WTC11 (cell line): ENCODE measurements at regions not wholly inside any gene's neighbourhood (a gene's known extent, or its start where the extent isn't known, plus 50 kb on each side); places are given as distances from the start of the nearest gene placed in this dataset.

Experiments
- ATAC-seq: fragments of 200-7000 bp; cut with Tn5 transposase; 2 replicates; pipeline ENCODE4 v1.10.0; 2021; ENCODE audit warnings: mild to moderate bottlenecking, moderate library complexity
- CTCF ChIA-PET: fragments of 300-600 bp; sonication (Branson Sonifier 250); formaldehyde crosslinking; loops from one replicate; lab custom pipeline; 2021; ENCODE audit warnings: antibody characterized with exemption; lab: Charles Lee
- POLR2A ChIA-PET: fragments of 350-600 bp; sonication (Branson Sonifier 250); formaldehyde crosslinking; loops from one replicate; lab custom pipeline; 2021; ENCODE audit warnings: antibody characterized with exemption; lab: Charles Lee
- DNase-seq: peaks from one replicate; pipeline ENCODE4 v3.0.0; 2021; ENCODE audit warnings: low spot score
- H3K27ac Mint-ChIP-seq: 2 replicates; pipeline ENCODE4 v1.8.0; 2021; ENCODE audit warnings: mixed read lengths
- H3K27me3 Mint-ChIP-seq: 2 replicates; pipeline ENCODE4 v1.8.0; 2021; ENCODE audit warnings: low read depth, mild to moderate bottlenecking, moderate library complexity, mixed read lengths
- H3K36me3 Mint-ChIP-seq: 2 replicates; pipeline ENCODE4 v1.8.0; 2021; ENCODE audit warnings: mixed read lengths
- H3K4me1 Mint-ChIP-seq: 2 replicates; pipeline ENCODE4 v1.8.0; 2022; ENCODE audit warnings: mixed read lengths
- H3K4me3 Mint-ChIP-seq: 2 replicates; pipeline ENCODE4 v1.8.0; 2021; ENCODE audit warnings: mild to moderate bottlenecking, moderate library complexity, mixed read lengths
- H3K9me3 Mint-ChIP-seq: 2 replicates; pipeline ENCODE4 v1.8.0; 2021; ENCODE audit warnings: mixed read lengths
- EMX1 ChIP-seq: fragments of 250-450 bp; sonication (Bioruptor Pico); IDR thresholded peaks from 2 replicates; pipeline ENCODE4 v1.8.0; 2021; ENCODE audit warnings: mild to moderate bottlenecking
- ESRRA ChIP-seq: sonication (generic); formaldehyde crosslinking; IDR thresholded peaks from 2 replicates; pipeline ENCODE4 v1.8.1; 2022; ENCODE audit warnings: mild to moderate bottlenecking, missing genetic modification reagents, borderline replicate concordance
- GTF2I ChIP-seq: fragments of 250-450 bp; sonication (Bioruptor Pico); conservative IDR thresholded peaks from 2 replicates; pipeline ENCODE4 v1.4.0; 2021; ENCODE audit warnings: mild to moderate bottlenecking
- JUN ChIP-seq: sonication (generic); formaldehyde crosslinking; IDR thresholded peaks from 2 replicates; pipeline ENCODE4 v1.8.0; 2023; ENCODE audit warnings: mild to moderate bottlenecking, missing genetic modification reagents
- MYBL2 ChIP-seq: sonication (generic); formaldehyde crosslinking; IDR thresholded peaks from 2 replicates; pipeline ENCODE4 v1.8.1; 2023; ENCODE audit warnings: mild to moderate bottlenecking, moderate library complexity, missing genetic modification reagents
- NFATC4 ChIP-seq: fragments of 250-450 bp; sonication (Bioruptor Pico); IDR thresholded peaks from 2 replicates; pipeline ENCODE4 v1.9.0; 2021; ENCODE audit warnings: mild to moderate bottlenecking
- OVOL2 ChIP-seq: fragments of 250-450 bp; sonication (Bioruptor Pico); IDR thresholded peaks from 2 replicates; pipeline ENCODE4 v1.9.0; 2021; ENCODE audit warnings: mild to moderate bottlenecking, borderline replicate concordance
- RELA ChIP-seq: sonication (generic); formaldehyde crosslinking; IDR thresholded peaks from 2 replicates; pipeline ENCODE4 v1.8.1; 2022; ENCODE audit warnings: missing genetic modification reagents, mild to moderate bottlenecking, borderline replicate concordance
- TP53 ChIP-seq: sonication (generic); formaldehyde crosslinking; IDR thresholded peaks from 2 replicates; pipeline ENCODE4 v1.8.1; 2023; ENCODE audit warnings: mild to moderate bottlenecking, missing genetic modification reagents
- ZBTB21 ChIP-seq: sonication (generic); formaldehyde crosslinking; IDR thresholded peaks from 2 replicates; pipeline ENCODE4 v1.8.1; 2023; ENCODE audit warnings: mild to moderate bottlenecking, missing genetic modification reagents, borderline replicate concordance
- ZNF138 ChIP-seq: sonication (generic); formaldehyde crosslinking; conservative IDR thresholded peaks from 2 replicates; pipeline ENCODE4 v1.8.1; 2022; ENCODE audit warnings: mild to moderate bottlenecking, moderate library complexity, missing genetic modification reagents
- ZNF219 ChIP-seq: sonication (generic); formaldehyde crosslinking; IDR thresholded peaks from 2 replicates; pipeline ENCODE4 v1.8.0; 2023; ENCODE audit warnings: missing genetic modification reagents, mild to moderate bottlenecking, borderline replicate concordance
- ZNF317 ChIP-seq: sonication (generic); formaldehyde crosslinking; IDR thresholded peaks from 2 replicates; pipeline ENCODE4 v1.8.1; 2023; ENCODE audit warnings: low read depth, mild to moderate bottlenecking, moderate library complexity, missing genetic modification reagents, borderline replicate concordance
- TF ChIP-seq, protein P1 (sequence below): sonication (generic); formaldehyde crosslinking; IDR thresholded peaks from 2 replicates; pipeline ENCODE4 v1.8.1; 2023; ENCODE audit warnings: mild to moderate bottlenecking, missing genetic modification reagents, borderline replicate concordance
- TF ChIP-seq, protein P2 (sequence below): sonication (generic); formaldehyde crosslinking; IDR thresholded peaks from 2 replicates; pipeline ENCODE4 v1.8.1; 2023; ENCODE audit warnings: mild to moderate bottlenecking, missing genetic modification reagents, moderate library complexity
- TF ChIP-seq, protein P3 (sequence below): sonication (generic); formaldehyde crosslinking; conservative IDR thresholded peaks from 2 replicates; pipeline ENCODE4 v1.8.1; 2022; ENCODE audit warnings: mild to moderate bottlenecking, missing genetic modification reagents
- TF ChIP-seq, protein P4 (sequence below): sonication (generic); formaldehyde crosslinking; IDR thresholded peaks from 2 replicates; pipeline ENCODE4 v1.8.0; 2023; ENCODE audit warnings: mild to moderate bottlenecking, missing genetic modification reagents

DNA sequence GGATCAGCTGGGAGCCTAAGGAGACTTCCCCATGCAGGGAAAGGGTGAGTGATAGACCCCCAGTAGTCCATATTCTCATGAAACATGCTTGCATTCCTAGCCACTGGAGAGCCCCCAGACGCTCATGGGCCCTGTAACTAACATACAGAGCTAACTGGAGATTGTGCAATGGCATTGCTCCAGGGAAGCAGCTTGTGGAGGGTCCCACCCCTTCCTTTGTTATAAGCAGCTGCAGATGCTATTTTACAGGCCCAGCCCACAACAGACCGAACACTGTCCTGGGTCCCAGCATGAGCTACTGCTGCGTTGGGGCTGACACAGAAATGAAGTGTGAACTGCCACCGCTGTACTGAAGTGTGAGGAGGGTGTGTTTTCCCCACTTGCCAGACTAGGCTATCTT, 1465.7 kb upstream of the DIAPH2 start:
- Mint-ChIP-seq H3K4me1 (no peaks in the 10 kb centered on the region), H3K4me3 (no peak overlapping the region), H3K36me3 (no peaks in the 10 kb centered on the region), H3K27ac (no peak overlapping the region), H3K27me3 (no peaks in the 10 kb centered on the region), H3K9me3 (0 out of 2 replicates have a peak, but pooled peaks cover 4% of the 10 kb centered on the region)
- CTCF ChIA-PET, result no interaction called here
- TF ChIP-seq ZNF219 (no peak), JUN (no peak), ZBTB21 (CRISPR knock-in tag) (no peak), OVOL2 (CRISPR knock-in tag) (no peak), GTF2I (CRISPR knock-in tag) (no peak), ESRRA (CRISPR knock-in tag) (no peak), EMX1 (CRISPR knock-in tag) (no peak), TP53 (CRISPR knock-in tag) (no peak)
- TF ChIP-seq, protein P1, sequence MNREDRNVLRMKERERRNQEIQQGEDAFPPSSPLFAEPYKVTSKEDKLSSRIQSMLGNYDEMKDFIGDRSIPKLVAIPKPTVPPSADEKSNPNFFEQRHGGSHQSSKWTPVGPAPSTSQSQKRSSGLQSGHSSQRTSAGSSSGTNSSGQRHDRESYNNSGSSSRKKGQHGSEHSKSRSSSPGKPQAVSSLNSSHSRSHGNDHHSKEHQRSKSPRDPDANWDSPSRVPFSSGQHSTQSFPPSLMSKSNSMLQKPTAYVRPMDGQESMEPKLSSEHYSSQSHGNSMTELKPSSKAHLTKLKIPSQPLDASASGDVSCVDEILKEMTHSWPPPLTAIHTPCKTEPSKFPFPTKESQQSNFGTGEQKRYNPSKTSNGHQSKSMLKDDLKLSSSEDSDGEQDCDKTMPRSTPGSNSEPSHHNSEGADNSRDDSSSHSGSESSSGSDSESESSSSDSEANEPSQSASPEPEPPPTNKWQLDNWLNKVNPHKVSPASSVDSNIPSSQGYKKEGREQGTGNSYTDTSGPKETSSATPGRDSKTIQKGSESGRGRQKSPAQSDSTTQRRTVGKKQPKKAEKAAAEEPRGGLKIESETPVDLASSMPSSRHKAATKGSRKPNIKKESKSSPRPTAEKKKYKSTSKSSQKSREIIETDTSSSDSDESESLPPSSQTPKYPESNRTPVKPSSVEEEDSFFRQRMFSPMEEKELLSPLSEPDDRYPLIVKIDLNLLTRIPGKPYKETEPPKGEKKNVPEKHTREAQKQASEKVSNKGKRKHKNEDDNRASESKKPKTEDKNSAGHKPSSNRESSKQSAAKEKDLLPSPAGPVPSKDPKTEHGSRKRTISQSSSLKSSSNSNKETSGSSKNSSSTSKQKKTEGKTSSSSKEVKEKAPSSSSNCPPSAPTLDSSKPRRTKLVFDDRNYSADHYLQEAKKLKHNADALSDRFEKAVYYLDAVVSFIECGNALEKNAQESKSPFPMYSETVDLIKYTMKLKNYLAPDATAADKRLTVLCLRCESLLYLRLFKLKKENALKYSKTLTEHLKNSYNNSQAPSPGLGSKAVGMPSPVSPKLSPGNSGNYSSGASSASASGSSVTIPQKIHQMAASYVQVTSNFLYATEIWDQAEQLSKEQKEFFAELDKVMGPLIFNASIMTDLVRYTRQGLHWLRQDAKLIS (CRISPR knock-in tag), result no peak
- ATAC-seq, result peak; percentile 81
- POLR2A ChIA-PET, result no interaction called here
- DNase-seq, result peak; percentile 11

DNA sequence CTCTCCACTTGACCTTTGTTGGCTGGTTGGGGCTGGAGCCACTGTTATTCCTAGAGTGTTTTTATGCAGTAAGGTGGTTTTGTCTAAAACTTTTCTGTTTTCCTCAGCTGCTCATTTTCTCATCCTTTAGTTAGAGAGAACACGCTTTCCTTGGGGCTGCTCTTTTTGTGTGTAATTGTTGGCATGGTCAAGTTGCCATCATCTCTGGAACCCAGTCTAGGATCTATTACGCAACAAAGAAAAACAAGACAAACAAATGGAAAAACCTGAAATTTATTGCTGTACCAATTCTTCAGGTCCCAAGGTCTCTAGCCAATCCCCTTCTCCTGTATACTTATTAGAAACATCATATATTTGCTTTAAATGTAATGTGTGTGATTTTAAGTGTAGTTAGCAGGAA, 1436.3 kb upstream of the DIAPH2 start:
- Mint-ChIP-seq H3K4me1 (peaks cover 5% of the 10 kb centered on the region; the same call in 1 of the 2 replicates), H3K9me3 (peaks cover 4% of the 10 kb centered on the region), H3K4me3 (no peak overlapping the region), H3K27me3 (peaks cover 29% of the 10 kb centered on the region), H3K36me3 (no peaks in the 10 kb centered on the region), H3K27ac (no peak overlapping the region)
- POLR2A ChIA-PET, result no interaction called here
- ATAC-seq (no peak), DNase-seq (no peak)
- TF ChIP-seq ZNF219 (no peak), NFATC4 (CRISPR knock-in tag) (no peak), RELA (CRISPR knock-in tag) (no peak), EMX1 (CRISPR knock-in tag) (no peak), MYBL2 (CRISPR knock-in tag) (no peak), ZNF138 (CRISPR knock-in tag) (no peak), ZNF317 (no peak)
- TF ChIP-seq, protein P2, sequence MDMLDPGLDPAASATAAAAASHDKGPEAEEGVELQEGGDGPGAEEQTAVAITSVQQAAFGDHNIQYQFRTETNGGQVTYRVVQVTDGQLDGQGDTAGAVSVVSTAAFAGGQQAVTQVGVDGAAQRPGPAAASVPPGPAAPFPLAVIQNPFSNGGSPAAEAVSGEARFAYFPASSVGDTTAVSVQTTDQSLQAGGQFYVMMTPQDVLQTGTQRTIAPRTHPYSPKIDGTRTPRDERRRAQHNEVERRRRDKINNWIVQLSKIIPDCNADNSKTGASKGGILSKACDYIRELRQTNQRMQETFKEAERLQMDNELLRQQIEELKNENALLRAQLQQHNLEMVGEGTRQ (CRISPR knock-in tag), result no peak
- TF ChIP-seq, protein P3, sequence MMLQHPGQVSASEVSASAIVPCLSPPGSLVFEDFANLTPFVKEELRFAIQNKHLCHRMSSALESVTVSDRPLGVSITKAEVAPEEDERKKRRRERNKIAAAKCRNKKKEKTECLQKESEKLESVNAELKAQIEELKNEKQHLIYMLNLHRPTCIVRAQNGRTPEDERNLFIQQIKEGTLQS (CRISPR knock-in tag), result no peak
- TF ChIP-seq, protein P4, sequence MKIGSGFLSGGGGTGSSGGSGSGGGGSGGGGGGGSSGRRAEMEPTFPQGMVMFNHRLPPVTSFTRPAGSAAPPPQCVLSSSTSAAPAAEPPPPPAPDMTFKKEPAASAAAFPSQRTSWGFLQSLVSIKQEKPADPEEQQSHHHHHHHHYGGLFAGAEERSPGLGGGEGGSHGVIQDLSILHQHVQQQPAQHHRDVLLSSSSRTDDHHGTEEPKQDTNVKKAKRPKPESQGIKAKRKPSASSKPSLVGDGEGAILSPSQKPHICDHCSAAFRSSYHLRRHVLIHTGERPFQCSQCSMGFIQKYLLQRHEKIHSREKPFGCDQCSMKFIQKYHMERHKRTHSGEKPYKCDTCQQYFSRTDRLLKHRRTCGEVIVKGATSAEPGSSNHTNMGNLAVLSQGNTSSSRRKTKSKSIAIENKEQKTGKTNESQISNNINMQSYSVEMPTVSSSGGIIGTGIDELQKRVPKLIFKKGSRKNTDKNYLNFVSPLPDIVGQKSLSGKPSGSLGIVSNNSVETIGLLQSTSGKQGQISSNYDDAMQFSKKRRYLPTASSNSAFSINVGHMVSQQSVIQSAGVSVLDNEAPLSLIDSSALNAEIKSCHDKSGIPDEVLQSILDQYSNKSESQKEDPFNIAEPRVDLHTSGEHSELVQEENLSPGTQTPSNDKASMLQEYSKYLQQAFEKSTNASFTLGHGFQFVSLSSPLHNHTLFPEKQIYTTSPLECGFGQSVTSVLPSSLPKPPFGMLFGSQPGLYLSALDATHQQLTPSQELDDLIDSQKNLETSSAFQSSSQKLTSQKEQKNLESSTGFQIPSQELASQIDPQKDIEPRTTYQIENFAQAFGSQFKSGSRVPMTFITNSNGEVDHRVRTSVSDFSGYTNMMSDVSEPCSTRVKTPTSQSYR (CRISPR knock-in tag), result no peak
- CTCF ChIA-PET, result no interaction called here
